Uterus (tissue), 2 donors: ENCODE measurements at regions not wholly inside any gene's neighbourhood (a gene's known extent, or its start where the extent isn't known, plus 50 kb on each side); places are given as distances from the start of the nearest gene placed in this dataset.

ENCODE experiments used
- POLR2A ChIP-seq, 2 donors: fragments of 450-650 bp; IDR thresholded peaks; one replicate each; pipeline ENCODE4 v1.6.1; 2016; ENCODE audit warnings: antibody characterized with exemption in 2 of 2, mild to moderate bottlenecking in 1 of 2, moderate library complexity in 1 of 2
- TF ChIP-seq, protein P1 (sequence below), 4 experiments: fragments of 200-600 bp in 2 of 4; fragments of 450-650 bp in 2 of 4; sonication (generic) in 2 of 4; IDR thresholded peaks; one replicate each; pipeline ENCODE4 v1.5.1; 2016 to 2019; ENCODE audit warnings: antibody characterized with exemption in 4 of 4, mild to moderate bottlenecking in 2 of 4, moderate library complexity in 1 of 4

DNA sequence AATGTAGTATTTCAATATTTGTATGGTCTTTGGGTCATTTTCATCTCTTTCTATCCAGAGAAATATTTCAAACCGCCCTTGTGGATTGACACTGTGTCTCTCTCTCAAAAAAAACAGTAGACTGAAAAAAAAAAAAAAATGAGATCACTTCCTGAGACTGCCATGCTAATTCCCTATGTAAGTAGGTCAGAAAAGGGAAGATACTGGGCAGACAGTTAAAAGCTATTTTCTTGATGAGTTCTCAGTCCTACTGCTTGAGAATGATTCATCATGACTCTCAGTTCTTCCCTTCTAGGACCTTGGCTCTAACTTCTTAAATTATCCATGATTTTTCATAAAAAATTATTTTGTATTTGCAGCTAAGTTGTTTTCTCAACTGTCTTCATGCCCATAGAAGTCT, 672.3 kb upstream of the REG3G start:
- TF ChIP-seq POLR2A (IDR thresholded peaks at IDR 0.05): no peak
- TF ChIP-seq, protein P1, sequence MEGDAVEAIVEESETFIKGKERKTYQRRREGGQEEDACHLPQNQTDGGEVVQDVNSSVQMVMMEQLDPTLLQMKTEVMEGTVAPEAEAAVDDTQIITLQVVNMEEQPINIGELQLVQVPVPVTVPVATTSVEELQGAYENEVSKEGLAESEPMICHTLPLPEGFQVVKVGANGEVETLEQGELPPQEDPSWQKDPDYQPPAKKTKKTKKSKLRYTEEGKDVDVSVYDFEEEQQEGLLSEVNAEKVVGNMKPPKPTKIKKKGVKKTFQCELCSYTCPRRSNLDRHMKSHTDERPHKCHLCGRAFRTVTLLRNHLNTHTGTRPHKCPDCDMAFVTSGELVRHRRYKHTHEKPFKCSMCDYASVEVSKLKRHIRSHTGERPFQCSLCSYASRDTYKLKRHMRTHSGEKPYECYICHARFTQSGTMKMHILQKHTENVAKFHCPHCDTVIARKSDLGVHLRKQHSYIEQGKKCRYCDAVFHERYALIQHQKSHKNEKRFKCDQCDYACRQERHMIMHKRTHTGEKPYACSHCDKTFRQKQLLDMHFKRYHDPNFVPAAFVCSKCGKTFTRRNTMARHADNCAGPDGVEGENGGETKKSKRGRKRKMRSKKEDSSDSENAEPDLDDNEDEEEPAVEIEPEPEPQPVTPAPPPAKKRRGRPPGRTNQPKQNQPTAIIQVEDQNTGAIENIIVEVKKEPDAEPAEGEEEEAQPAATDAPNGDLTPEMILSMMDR (IDR thresholded peaks at IDR 0.05): no peak
